ENCODE measurements at regions not wholly inside any gene's neighbourhood (a gene's known extent, or its start where the extent isn't known, plus 50 kb on each side); places are given as distances from the start of the nearest gene placed in this dataset.

GRCh38 chr13:78383071-78383484 lies 220.3 kb downstream of the POU4F1 start:
- TF ChIP-seq CTCF (IDR thresholded peaks at IDR 0.05; ENCODE audit: insufficient read depth, low read length, poor library complexity, severe bottlenecking) (no peak), EZH2phosphoT487 (conservative IDR thresholded peaks at IDR 0.05; ENCODE audit: low read length) (no peak)
